ENCODE measurements at regions not wholly inside any gene's neighbourhood (a gene's known extent, or its start where the extent isn't known, plus 50 kb on each side); places are given as distances from the start of the nearest gene placed in this dataset.

- TF ChIP-seq CTCF (conservative IDR thresholded peaks at IDR 0.05), result no peak
- no peak for TF ChIP-seq EZH2 (IDR thresholded peaks at IDR 0.05; ENCODE audit: low read depth)
Measured at GRCh38 chr1:208691012-208691411, 446.8 kb upstream of the PLXNA2 start.

Data from PC-9 (cell line).